Occipital lobe (tissue), 1 donor: ENCODE measurements at regions not wholly inside any gene's neighbourhood (a gene's known extent, or its start where the extent isn't known, plus 50 kb on each side); places are given as distances from the start of the nearest gene placed in this dataset.

Experiments used
- DNase-seq: peaks from one replicate; lab custom pipeline; 2025; lab: John Stamatoyannopoulos, UW

GRCh38 chr6:145008715-145009114 lies 723.6 kb downstream of the UTRN start:
- no peak for DNase-seq

- DNase-seq, result no peak
These were observed 724.6 kb downstream of the UTRN start for GRCh38 chr6:145009711-145010110.

GRCh38 chr6:145012039-145012662 lies 723.2 kb downstream of the EPM2A start:
- no peak for DNase-seq

- no peak for DNase-seq
These were observed 719.4 kb downstream of the EPM2A start for GRCh38 chr6:145015739-145016558.

- DNase-seq, result no peak
These were observed 718.3 kb downstream of the EPM2A start for GRCh38 chr6:145017051-145017450.

- no peak for DNase-seq
These were observed 717.8 kb downstream of the EPM2A start for GRCh38 chr6:145017516-145017915.

GRCh38 chr6:145018027-145018426 lies 717.3 kb downstream of the EPM2A start:
- no peak for DNase-seq

GRCh38 chr6:145020114-145020513 lies 715.2 kb downstream of the EPM2A start:
- no peak for DNase-seq

GRCh38 chr6:145020543-145020942 lies 714.8 kb downstream of the EPM2A start:
- DNase-seq, result no peak

GRCh38 chr6:145022199-145022796 lies 713.0 kb downstream of the EPM2A start:
- DNase-seq, result no peak

GRCh38 chr6:145023116-145023726 lies 712.1 kb downstream of the EPM2A start:
- DNase-seq, result no peak

GRCh38 chr6:145025488-145025887 lies 709.8 kb downstream of the EPM2A start:
- no peak for DNase-seq

- no peak for DNase-seq
These were observed 709.0 kb downstream of the EPM2A start for GRCh38 chr6:145026267-145026679.

GRCh38 chr6:145028144-145028818 lies 707.0 kb downstream of the EPM2A start:
- DNase-seq, result no peak

GRCh38 chr6:145031001-145031400 lies 704.3 kb downstream of the EPM2A start:
- no peak for DNase-seq

GRCh38 chr6:145031962-145032361 lies 703.4 kb downstream of the EPM2A start:
- no peak for DNase-seq

- DNase-seq, result no peak
These were observed 702.7 kb downstream of the EPM2A start for GRCh38 chr6:145032562-145033145.

GRCh38 chr6:145034664-145035063 lies 700.7 kb downstream of the EPM2A start:
- no peak for DNase-seq

GRCh38 chr6:145036236-145036635 lies 699.1 kb downstream of the EPM2A start:
- DNase-seq, result no peak

GRCh38 chr6:145036848-145037567 lies 698.3 kb downstream of the EPM2A start:
- no peak for DNase-seq

- no peak for DNase-seq
These were observed 692.8 kb downstream of the EPM2A start for GRCh38 chr6:145042559-145042958.
